ENCODE measurements at regions not wholly inside any gene's neighbourhood (a gene's known extent, or its start where the extent isn't known, plus 50 kb on each side); places are given as distances from the start of the nearest gene placed in this dataset.

DNA sequence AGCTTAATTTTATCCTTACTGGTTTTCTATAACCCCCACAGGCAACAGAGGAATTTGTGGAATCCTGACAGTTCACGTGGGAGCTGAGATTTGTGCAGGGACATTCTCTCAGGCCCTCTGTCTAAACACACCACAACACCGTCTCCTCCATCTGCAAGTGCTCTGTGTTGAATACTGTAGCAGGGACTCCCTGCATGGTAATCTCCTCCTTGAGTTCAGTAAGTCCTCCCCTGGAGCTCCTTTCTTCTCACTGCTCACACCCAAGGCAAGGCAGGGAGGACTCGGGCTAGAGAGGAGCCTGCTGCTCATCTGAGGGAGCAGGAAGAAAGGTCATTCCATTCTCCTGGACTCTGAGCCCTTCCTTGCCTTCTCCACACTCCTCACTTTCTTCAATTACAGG, 348.2 kb downstream of the KCTD12 start:
- TF ChIP-seq, protein P1, sequence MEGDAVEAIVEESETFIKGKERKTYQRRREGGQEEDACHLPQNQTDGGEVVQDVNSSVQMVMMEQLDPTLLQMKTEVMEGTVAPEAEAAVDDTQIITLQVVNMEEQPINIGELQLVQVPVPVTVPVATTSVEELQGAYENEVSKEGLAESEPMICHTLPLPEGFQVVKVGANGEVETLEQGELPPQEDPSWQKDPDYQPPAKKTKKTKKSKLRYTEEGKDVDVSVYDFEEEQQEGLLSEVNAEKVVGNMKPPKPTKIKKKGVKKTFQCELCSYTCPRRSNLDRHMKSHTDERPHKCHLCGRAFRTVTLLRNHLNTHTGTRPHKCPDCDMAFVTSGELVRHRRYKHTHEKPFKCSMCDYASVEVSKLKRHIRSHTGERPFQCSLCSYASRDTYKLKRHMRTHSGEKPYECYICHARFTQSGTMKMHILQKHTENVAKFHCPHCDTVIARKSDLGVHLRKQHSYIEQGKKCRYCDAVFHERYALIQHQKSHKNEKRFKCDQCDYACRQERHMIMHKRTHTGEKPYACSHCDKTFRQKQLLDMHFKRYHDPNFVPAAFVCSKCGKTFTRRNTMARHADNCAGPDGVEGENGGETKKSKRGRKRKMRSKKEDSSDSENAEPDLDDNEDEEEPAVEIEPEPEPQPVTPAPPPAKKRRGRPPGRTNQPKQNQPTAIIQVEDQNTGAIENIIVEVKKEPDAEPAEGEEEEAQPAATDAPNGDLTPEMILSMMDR (IDR thresholded peaks at IDR 0.05): no peak
- TF ChIP-seq POLR2A (IDR thresholded peaks at IDR 0.05): no peak

Data from Peyer's patch (tissue), 4 donors.